GM18909 (cell line): ENCODE measurements at regions not wholly inside any gene's neighbourhood (a gene's known extent, or its start where the extent isn't known, plus 50 kb on each side); places are given as distances from the start of the nearest gene placed in this dataset.
"Not testable (repeated sequence)": the region's sequence is repeated elsewhere in the genome, so short reads cannot be mapped to it uniquely, and the experiment has no call there.

ENCODE experiments used
- ATAC-seq: cut with Tn5 transposase; IDR thresholded peaks from one replicate; pipeline ENCODE4 v1.9.1; 2021; ENCODE audit warnings: mild to moderate bottlenecking; ENCODE audit not compliant: unreplicated experiment, poor library complexity

DNA sequence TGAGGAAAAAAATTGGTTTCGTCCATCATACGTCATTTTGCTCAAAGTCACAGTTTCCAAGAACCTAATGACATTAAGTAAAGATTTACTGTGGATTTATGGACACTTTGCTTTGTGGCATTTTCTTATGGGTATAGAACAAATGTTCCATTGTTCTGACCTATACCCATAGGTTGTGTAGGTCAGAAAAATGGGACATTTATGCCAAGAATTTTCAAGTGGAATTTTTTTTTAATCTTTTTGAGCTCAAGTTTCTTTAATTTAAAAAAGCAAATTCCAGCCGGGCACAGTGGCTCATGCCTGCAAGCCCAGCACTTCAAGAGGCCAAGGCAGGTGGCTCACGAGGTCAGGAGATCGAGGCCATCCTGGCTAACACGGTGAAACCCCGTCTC, 187.5 kb upstream of the TPM1 start:
- ATAC-seq: no peak

DNA sequence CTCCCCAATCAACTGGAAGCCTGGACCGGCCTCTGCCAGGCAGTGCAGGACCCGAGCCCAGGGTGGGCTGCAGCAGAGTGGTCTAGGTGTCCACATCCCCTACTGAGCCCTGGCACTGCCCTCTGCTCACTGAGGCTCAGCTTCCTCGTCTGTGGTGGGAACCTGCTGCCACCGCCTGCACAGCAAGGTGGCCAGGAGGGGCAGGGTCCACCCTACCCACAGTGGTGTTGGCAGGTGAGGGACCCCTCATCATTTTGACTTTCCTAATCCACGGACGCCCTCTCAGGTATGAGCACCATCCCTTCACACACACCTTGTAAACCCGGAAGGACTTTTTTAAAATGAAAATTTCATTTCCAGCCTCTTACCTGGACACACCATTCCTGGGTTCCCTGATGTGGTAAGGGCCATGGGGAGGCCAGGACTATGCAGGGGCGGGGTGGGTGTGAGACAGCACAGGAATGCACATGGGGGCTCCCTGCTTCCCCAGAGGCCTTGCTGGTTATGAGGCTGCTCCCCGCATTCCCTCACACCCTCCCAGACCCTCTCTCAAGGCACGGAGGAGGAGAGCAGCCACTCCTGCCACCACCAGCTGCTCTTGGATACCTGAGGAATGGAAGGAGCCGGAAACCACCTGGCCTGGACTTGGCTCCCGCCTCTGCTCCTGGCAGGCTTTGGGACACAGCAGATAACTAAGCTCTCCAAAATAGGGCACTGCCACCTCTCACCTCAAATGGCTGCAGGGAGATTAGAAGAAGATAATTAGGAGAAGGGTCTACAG, 185.9 kb upstream of the TPM1 start:
- no peak for ATAC-seq

DNA sequence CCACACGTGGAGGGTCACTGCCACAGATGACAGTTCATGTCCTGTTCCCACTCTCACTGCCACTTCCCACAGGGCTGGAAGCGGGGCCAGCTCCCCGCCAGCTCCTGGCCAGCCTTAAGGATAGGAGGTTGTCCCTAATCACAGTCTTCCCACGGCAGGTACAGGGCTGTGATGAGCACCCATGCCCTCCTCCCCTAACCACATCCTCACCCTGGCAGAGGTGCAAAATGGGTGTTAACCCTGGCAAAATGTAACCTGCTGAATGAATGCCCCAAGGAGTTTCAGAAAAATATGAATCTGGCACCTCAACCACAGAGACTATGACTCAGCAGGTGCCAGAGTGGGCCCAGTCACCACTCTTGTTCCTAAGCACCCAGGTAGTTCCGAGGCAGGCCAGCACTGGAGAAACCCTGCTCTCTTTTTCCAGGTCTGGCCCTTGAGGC, 185.1 kb upstream of the TPM1 start:
- ATAC-seq: no peak

DNA sequence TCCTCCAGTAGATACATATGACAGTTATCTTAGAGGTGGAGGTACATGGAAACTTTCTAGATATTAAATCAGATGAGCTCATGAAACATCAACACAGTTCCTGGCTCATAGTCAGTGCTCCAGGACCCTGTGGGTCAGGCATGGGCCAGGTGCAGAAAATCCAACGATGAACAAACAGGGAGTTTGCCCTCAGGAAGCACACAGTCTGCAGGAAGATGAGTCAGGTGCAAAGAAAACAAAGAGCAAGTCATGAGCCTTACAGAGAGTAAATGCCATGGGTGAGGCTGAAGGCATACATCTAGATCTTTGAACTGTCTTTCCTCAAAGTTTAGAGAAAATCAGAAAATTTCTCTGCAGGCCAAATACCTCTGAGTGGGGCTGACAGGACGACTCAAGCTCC, 184.2 kb upstream of the TPM1 start:
- ATAC-seq: no peak

DNA sequence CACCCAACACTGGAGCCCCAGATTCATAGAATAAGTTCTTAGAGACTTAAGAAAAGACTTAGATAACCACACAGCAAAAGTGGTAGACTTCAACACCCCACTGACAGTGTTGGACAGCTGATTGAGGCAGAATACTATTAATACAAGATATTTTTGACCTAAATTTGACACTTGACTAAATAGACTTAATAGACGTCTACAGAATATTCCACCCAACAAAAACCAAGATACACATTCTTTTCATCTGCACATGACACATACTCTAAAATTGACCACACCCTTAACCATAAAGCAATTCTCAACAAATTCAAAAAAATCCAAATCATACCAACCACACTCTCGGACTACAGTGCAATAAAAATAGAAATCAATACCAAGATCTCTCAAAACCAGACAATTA, 179.8 kb upstream of the TPM1 start:
- no peak for ATAC-seq

DNA sequence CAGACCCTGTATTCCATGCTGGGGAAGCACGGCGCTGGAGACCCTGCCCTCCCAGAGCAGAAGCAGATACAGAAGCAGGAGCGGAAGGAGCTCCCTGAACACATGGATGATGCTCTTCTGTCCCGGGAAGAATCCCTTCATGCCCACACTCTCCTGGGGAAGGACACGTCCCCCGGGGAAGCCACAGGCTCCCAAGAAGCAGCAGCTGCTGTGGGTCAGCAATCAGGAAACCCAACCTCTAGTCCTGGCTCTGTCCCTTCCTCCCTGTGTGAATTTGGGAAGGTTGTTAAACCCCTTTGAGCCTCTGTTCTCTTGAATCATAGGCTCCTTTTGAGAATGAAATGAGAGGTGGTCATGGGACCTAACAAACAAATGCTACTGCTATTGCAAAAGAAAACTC, 176.2 kb upstream of the TPM1 start:
- ATAC-seq: no peak

DNA sequence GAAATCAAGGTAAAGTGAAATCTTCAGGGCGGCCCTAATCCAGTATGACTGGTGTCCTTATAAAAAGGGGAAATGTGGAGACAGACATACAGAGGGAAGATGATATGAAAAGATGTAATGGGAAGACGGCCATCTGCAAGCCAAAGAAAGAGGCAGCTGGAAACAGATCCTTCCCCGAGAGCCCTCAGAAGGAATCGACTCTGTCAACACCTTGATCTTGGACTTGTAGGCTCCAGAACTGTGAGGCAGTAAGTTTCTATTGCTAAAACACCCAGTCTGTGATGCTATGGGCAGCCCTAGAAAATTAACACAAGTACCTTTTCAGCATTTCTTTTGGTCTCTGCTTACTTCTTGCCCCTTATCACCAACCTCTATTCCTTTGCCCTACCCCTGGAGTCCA, 174.7 kb upstream of the TPM1 start:
- no peak for ATAC-seq

DNA sequence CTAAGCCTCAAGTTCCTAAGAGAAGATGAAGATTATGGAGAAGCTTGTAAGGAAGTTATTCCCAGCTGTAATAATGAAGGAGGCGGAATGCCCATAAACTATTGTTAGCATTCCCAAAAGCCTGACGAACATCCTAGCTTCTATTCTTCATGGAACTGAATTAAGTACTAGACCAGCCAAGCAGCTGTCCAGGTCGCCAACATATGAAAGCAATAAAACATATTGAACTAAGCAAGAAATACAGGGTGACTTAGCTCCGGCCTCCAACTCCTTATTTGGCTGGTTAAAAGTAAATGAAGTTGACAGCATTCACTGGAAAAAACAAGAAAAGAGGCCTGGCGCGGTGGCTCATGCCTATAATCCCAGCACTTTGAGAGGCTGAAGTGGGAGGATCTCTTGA, 174.0 kb upstream of the TPM1 start:
- no peak for ATAC-seq

DNA sequence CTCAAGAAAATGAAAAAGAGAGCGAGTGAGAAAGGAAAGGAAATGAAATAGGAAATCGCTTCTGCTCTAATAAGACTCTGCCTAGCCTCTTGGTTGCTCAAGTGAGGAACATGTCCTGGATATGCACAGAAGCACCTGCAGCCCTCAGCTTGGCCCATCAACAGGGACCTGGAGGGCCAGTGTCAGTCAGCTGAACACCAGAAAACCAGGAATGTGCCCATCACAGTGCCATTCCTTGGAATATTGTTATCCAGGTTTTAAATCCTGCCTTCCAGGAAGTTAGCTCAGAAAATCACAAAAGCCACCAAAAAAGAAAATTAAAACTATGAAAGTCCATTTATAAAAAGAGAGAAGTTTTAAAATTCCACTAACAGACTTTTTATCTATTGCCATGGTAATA, 173.4 kb upstream of the TPM1 start:
- no peak for ATAC-seq

DNA sequence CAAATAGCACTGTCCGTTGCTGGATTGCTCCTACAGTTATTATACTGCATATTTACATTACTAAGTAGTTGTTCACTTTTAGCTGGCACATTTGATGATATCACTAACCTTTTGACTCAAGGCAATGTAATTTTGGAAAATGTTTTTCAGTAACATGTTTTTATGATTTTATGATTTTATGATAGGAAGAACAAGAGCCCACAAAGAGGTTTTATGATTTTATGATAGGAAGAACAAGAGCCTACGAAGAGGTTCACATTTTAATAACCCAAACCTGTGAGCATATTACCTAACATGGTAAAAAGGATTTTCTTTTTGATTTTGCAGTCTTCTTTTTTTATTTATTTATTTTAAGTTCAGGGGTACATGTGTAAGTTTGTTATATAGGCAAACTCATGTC, 172.3 kb upstream of the TPM1 start:
- no peak for ATAC-seq

DNA sequence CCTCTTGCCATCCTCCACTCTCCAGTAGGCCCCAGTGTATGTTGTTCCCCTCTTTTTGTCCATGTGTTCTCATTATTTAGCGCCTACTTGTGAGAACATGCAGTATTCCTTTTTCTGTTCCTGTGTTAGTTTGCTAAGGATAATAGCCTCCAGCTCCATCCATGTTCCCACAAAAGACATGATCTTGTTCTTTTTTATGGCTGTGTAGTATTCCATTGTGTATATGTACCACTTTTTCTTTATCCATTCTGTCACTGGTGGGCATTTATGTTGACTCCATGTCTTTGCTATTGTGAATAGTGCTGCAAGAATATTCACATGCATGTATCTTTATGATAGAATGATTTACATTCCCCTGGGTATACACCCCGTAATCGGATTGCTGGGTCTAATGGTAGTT, 171.8 kb upstream of the TPM1 start:
- ATAC-seq: not testable (repeated sequence)

DNA sequence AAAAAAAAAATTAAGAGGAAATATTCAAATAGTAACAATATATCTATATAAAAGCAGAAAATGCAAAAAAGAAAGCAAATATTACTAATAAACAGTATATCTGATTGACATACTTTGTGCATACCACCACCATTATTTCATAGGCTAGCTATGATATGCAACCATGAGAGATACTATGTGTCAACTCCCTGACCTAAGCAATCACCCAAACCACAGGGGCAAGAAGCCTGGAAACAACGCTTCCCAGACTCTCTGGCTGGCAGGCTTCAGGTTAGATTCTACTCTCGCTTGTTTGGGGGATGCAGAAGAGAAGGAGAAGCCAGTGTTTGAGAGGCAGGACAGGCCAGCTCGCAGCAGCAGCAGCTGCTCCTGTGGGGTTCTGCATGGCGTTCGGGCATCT, 169.3 kb upstream of the TPM1 start:
- ATAC-seq: no peak

DNA sequence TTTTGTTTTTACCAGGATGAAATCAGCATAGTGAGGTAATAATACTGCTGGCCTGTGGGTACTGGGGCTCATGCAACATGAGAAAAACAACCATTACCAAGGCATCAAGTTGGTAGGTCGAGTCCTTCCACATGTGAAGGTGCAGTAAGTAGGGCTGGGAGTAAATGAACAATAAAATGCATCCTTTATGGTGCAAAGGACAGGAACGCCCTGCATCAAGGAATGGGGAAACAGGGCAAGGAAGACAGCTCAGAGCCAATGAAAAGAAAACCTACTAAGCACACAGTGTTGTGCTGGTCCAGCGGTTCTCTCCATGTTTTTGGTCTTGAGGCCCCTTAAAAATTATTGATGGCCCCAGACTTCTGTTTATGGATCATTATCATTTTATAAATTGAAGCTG, 168.5 kb upstream of the TPM1 start:
- no peak for ATAC-seq

DNA sequence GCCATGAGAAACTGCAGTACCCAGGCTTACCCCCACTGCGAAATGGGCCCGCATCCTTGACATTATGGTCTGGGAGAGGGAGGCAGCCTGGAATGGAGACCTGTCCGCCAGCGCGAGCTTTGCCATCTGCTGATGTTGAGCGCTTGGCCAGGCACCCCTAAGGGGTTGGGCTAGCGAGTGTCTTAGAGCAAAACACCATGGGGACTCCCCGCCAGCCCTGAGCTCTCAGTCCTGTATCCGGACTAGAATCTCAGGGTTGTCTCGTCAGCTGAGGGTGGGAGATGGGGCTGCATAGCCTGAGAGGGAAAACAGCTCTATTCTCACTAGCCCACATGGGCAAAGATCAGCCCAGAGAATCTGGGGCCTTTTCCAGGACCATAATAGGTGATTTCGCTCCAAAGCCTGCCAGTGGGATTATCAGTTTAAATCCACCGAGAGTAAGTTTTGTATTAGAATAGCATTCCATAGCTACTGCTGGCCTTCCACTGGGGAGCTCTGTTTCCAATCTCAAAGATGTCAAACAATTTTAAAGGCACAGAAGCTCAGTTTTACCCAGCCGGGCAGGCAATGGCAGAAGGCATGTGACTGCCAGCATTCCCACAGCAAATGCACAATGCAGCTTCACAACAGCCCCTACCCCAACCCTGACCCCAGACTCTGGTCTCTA, 167.5 kb upstream of the TPM1 start:
- ATAC-seq: no peak

DNA sequence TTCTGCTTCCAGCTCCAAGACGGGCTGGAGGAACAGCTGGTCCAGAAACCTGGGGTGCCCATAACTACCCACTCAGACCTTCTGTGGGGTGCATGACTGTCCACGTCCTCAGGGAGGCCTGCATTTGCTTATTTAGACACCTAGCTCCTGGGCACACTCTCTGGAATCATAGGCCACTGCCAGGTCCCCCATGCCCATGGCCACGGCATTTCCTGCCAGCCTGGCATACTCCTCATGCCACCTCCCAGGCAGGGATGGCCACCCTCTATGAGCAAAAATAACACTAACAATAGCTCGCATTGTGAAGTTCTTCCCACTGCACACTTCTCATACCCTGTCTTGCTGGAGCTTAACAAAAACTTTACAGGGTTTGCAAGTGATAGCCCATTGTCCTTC, 166.9 kb upstream of the TPM1 start:
- ATAC-seq: no peak

DNA sequence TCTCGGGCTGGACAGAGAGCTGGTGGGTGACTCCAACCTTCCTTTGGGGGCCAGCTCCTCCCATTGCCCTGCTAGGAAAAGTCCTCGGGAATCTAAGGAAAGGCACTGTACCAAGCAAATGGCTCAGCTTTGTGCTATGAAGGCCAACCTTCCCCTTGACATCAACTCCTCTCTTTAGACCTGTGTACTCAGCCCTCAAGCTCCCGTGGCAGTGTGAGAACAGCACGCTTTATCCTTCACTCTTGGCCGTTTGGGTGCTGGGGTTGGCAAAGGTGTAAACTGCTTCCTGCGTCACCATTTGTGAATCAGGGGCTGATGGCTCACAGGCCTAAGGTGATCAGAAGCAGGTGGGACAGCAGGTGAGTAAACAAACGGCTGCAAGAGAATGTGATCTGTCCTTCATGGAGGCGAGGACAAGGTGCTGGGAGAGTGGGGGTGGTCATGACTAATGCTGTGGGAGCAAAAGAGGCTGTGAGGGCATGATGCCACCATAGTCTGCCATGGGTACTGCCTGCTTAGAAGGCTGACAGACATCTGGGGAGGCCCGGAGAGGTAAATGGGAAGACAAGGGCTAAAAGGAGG, 165.2 kb upstream of the TPM1 start:
- ATAC-seq: no peak

DNA sequence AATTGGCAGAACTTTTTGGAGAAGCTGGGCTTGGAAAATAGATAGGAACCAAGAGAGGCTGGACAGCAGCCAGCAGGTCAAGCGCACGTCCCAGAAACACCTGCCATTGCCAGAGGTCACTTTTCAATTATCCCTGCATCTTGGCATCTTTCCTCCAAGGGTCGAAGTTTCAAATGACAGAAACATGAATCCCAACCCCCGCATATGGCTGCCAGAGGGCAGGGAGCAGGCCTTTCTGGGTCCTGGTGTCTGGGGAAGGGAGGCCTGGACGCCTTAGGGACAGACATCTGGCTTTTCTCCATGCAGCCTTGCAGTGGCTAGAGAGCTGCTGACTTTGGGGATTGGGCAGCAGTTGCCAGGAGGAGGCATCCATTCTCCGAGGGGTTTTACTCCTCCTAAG, 164.5 kb upstream of the TPM1 start:
- no peak for ATAC-seq

DNA sequence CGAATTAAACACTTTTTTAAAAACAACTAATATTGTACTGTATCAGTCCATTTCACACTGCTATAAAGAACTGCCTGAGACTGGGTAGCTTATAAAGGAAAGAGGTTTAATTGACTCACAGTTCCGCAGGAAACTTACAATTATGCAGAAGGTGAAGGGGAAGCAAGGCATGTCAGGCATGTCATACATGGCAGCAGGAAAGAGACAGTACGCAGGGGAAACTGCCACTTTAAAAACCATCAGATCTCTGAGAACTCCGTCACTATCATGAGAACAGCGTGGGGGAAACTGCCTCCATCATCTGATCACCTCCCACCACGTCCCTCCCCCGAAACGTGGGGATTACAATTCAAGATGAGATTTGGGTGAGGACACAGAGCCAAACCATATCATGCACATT, 162.8 kb upstream of the TPM1 start:
- ATAC-seq: no peak

DNA sequence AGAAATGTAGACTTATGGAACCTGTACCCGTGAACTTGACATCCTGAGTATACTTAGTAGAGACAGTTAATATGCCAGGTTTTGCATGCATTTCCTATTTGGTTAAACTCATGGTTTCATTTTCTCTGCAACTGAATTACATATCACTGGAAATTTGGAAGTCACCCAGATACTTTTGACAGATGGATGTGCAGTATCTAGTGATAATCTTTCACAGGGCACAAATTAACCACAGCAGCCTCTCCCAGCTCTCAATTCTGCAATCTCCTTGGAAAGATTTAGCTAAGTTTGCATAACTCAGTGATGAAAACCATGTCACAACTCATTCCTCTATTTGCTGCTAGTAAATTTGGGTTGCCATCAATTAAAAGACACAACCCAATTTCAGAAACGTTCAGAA, 162.3 kb upstream of the TPM1 start:
- ATAC-seq: no peak

DNA sequence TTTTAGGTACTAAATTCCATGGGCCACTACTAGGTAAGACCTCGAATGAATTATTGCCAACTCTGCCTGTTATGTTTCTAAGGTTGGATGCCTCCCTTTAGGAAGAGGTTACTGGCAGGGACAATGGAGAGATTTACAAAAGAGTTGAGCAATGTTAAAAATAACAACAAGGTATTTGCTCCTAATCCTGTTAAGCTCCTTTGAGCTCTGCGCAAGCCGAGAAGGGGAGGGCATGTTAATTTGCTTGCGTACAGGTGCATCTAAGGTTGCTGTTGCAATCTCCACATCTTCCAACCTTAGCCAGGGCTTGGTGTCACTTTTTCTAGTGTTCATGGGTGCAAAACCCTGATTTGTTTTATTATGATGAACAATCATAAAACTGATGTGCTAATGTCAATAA, 161.5 kb upstream of the TPM1 start:
- ATAC-seq: no peak

DNA sequence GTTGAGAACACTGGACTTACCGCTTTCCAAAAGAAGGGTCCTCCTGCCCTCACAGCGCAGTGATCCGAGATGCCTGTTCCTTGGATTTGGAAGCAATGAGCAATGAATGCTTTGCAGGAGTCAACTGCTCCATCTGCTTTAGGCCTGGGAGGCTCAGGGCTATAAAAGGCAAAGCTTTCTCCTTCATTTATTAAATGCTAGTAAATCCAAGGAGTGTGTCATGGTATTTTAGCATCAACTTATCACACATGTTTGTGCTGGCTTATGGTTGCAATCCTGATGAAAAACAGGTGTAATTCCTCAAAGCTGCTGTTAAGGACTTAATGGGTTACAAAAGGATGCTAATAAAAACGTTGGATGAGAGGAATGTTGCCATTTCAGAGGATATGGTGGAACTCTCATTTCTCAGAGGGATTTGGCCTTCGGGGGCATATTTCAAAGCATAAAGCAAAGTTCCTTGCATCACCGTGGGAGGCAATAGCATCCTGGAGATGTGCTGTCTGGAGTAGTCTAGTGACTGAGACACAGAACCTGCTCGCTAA, 158.5 kb upstream of the TPM1 start:
- ATAC-seq: no peak
